H9 (cell line): ENCODE measurements at regions not wholly inside any gene's neighbourhood (a gene's known extent, or its start where the extent isn't known, plus 50 kb on each side); places are given as distances from the start of the nearest gene placed in this dataset.

Experiments
- DNase-seq: peaks from one replicate; pipeline ENCODE4 v3.0.0-alpha.2; 2017
- H2AFZ ChIP-seq: one replicate; pipeline ENCODE4 v1.6.1; 2013; ENCODE audit warnings: mild to moderate bottlenecking, low read length, control low read depth, moderate library complexity
- H2AK5ac ChIP-seq: 2 replicates; pipeline ENCODE4 v1.6.1; 2013; ENCODE audit warnings: low read length, control low read depth, mixed read lengths; ENCODE audit not compliant: insufficient read length
- H2BK120ac ChIP-seq: one replicate; pipeline ENCODE4 v1.6.1; 2013; ENCODE audit warnings: low read depth, mild to moderate bottlenecking, low read length, control low read depth, inconsistent platforms; ENCODE audit not compliant: poor library complexity, severe bottlenecking
- H2BK12ac ChIP-seq: 2 replicates; pipeline ENCODE4 v1.6.1; 2013; ENCODE audit warnings: low read length, control low read depth, mixed read lengths, low read depth; ENCODE audit not compliant: insufficient read length
- H2BK15ac ChIP-seq: 2 replicates; pipeline ENCODE4 v1.6.1; 2013; ENCODE audit warnings: low read depth, low read length, control low read depth
- H2BK20ac ChIP-seq: one replicate; pipeline ENCODE4 v1.6.1; 2013; ENCODE audit warnings: low read depth, mild to moderate bottlenecking, low read length, control low read depth, inconsistent platforms; ENCODE audit not compliant: poor library complexity, severe bottlenecking
- H2BK5ac ChIP-seq: 2 replicates; pipeline ENCODE4 v1.6.1; 2013; ENCODE audit warnings: low read length, control low read depth, mixed read lengths; ENCODE audit not compliant: insufficient read length
- H3K14ac ChIP-seq: 2 replicates; pipeline ENCODE4 v1.6.1; 2013; ENCODE audit warnings: low read length, control low read depth; ENCODE audit not compliant: insufficient read depth
- H3K18ac ChIP-seq: 2 replicates; pipeline ENCODE4 v1.6.1; 2013; ENCODE audit warnings: low read depth, mild to moderate bottlenecking, mixed read lengths, low read length, control low read depth; ENCODE audit not compliant: insufficient read length
- H3K23ac ChIP-seq: 2 replicates; pipeline ENCODE4 v1.6.1; 2013; ENCODE audit warnings: low read length, control low read depth, mixed read lengths, low read depth; ENCODE audit not compliant: insufficient read length
- H3K23me2 ChIP-seq: 2 replicates; pipeline ENCODE4 v1.6.1; 2013; ENCODE audit warnings: low read depth, mild to moderate bottlenecking, mixed read lengths, low read length, control low read depth; ENCODE audit not compliant: insufficient read length, poor library complexity, severe bottlenecking
- H3K27ac ChIP-seq: 2 replicates; pipeline ENCODE4 v1.5.1; 2013; ENCODE audit warnings: low read length, control low read depth, mixed read lengths, low read depth; ENCODE audit not compliant: insufficient read length
- H3K27me3 ChIP-seq: 2 replicates; pipeline ENCODE4 v1.6.1; 2013; ENCODE audit warnings: low read length, control low read depth, inconsistent platforms; ENCODE audit not compliant: insufficient read depth
- H3K4ac ChIP-seq: 2 replicates; pipeline ENCODE4 v1.6.1; 2013; ENCODE audit warnings: low read depth, mild to moderate bottlenecking, control low read depth, inconsistent platforms, low read length, moderate library complexity
- H3K4me1 ChIP-seq: 2 replicates; pipeline ENCODE4 v1.6.1; 2013; ENCODE audit warnings: low read length, control low read depth, inconsistent platforms; ENCODE audit not compliant: insufficient read depth
- H3K4me2 ChIP-seq: 2 replicates; pipeline ENCODE4 v1.6.1; 2013; ENCODE audit warnings: low read length, control low read depth, mixed read lengths; ENCODE audit not compliant: insufficient read length, insufficient read depth
- H3K56ac ChIP-seq: 2 replicates; pipeline ENCODE4 v1.6.1; 2013; ENCODE audit warnings: low read depth, mild to moderate bottlenecking, mixed read lengths, low read length, control low read depth; ENCODE audit not compliant: insufficient read length
- H3K79me1 ChIP-seq: 2 replicates; pipeline ENCODE4 v1.6.1; 2013; ENCODE audit warnings: low read depth, mild to moderate bottlenecking, moderate library complexity, low read length, control low read depth, inconsistent platforms; ENCODE audit not compliant: insufficient read depth, poor library complexity, severe bottlenecking
- H3K79me2 ChIP-seq: 2 replicates; pipeline ENCODE4 v1.6.1; 2013; ENCODE audit warnings: low read length, control low read depth, inconsistent platforms; ENCODE audit not compliant: insufficient read depth
- H3K9ac ChIP-seq: 2 replicates; pipeline ENCODE4 v1.6.1; 2013; ENCODE audit warnings: low read length, control low read depth, mixed read lengths; ENCODE audit not compliant: insufficient read length; ENCODE audit errors: extremely low read depth
- H3K9me3 ChIP-seq: one replicate; pipeline ENCODE4 v1.6.1; 2013; ENCODE audit warnings: low read depth, low read length, inconsistent platforms; ENCODE audit not compliant: control insufficient read depth
- H3T11ph ChIP-seq: one replicate; pipeline ENCODE4 v1.6.1; 2013; ENCODE audit warnings: mild to moderate bottlenecking, low read length, control low read depth, inconsistent platforms
- H4K20me1 ChIP-seq: one replicate; pipeline ENCODE4 v1.6.1; 2013; ENCODE audit not compliant: control insufficient read depth, insufficient read length, insufficient read depth
- H4K5ac ChIP-seq: 2 replicates; pipeline ENCODE4 v1.6.1; 2013; ENCODE audit warnings: low read depth, mild to moderate bottlenecking, mixed read lengths, low read length, control low read depth; ENCODE audit not compliant: insufficient read length
- H4K8ac ChIP-seq: replicated peaks from 2 replicates; pipeline ENCODE4 v1.6.1; 2013; ENCODE audit warnings: low read length, control low read depth, mixed read lengths, low read depth; ENCODE audit not compliant: insufficient read length
- H4K91ac ChIP-seq: 2 replicates; pipeline ENCODE4 v1.6.1; 2013; ENCODE audit warnings: low read depth, mild to moderate bottlenecking, moderate library complexity, mixed read lengths, low read length, control low read depth; ENCODE audit not compliant: insufficient read length
- H3K27ac Mint-ChIP-seq, 3 experiments: 2 replicates in 2 of 3; 3 replicates in 1 of 3; pipeline ENCODE4 v1.8.0; 2020 to 2021; ENCODE audit warnings: mixed read lengths in 3 of 3, mild to moderate bottlenecking in 1 of 3, moderate library complexity in 1 of 3
- H3K27me3 Mint-ChIP-seq: 2 replicates; pipeline ENCODE4 v1.8.0; 2021; ENCODE audit warnings: low read depth, mild to moderate bottlenecking, moderate library complexity, mixed read lengths
- H3K36me3 Mint-ChIP-seq, 3 experiments: 2 replicates in 2 of 3; 3 replicates in 1 of 3; pipeline ENCODE4 v1.8.0; 2020 to 2021; ENCODE audit warnings: low read depth in 3 of 3, mixed read lengths in 3 of 3; ENCODE audit not compliant: insufficient read depth in 1 of 3
- H3K4me1 Mint-ChIP-seq, 2 experiments: 2 replicates each; pipeline ENCODE4 v1.8.0; 2020; ENCODE audit warnings: mixed read lengths in 2 of 2
- H3K4me3 Mint-ChIP-seq, 2 experiments: 2 replicates in 1 of 2; 3 replicates in 1 of 2; pipeline ENCODE4 v1.8.0; 2020 to 2021; ENCODE audit warnings: mild to moderate bottlenecking in 2 of 2, mixed read lengths in 2 of 2, moderate library complexity in 1 of 2
- H3K9me3 Mint-ChIP-seq, 2 experiments: 2 replicates in 1 of 2; 3 replicates in 1 of 2; pipeline ENCODE4 v1.8.0; 2020; ENCODE audit warnings: mild to moderate bottlenecking in 2 of 2, mixed read lengths in 2 of 2, moderate library complexity in 1 of 2
- WGBS: extraction: QIAGEN DNeasy Blood & Tissue Kit; methylation state at CpG from one replicate; pipeline ENCODE4 v1.1.7; 2013; ENCODE audit warnings: missing lambda C conversion rate, low lambda C conversion rate, mixed read lengths; ENCODE audit not compliant: insufficient read length; ENCODE audit errors: extremely low coverage; 5-methylcytosine and 5-hydroxymethylcytosine counted together
- TF ChIP-seq, protein P1 (sequence below): fragments of 200-600 bp; sonication (generic); conservative IDR thresholded peaks from 3 replicates; pipeline ENCODE4 v1.8.0; 2021; ENCODE audit warnings: antibody characterized with exemption, mild to moderate bottlenecking

DNA sequence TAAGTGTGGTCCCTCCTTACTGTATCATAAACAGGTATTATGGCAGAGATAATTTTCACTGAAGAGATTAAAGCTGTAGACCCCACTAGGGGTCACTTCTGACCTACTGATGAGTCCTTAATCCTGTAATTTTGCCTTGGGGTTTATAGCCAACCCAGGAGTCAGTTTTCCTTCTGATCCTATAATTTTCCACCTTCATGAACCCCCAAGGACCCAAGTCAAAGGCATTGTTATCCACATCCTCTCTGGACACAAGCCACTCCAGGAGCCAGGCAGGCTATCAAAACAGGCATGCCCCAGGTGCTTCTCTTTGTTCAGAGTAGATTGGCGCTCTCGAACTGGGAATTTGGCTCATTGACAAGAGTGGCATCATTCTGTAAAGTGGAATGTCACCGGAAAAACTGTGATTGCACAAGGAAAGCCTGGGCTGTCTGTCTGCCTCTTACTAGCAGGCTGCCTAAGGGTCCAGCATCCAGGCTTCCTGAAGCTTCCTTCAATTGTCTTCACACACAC is 1523.2 kb upstream of the FLRT2 start:
- no CpG with 5 or more reads among the region's 3 CpGs for WGBS
- Histone ChIP-seq H3K4ac (no peak overlapping the region), H4K91ac (no peak overlapping the region), H3K23me2 (no peaks in the 10 kb centered on the region), H2AFZ (no peak overlapping the region), H3K23ac (no peak overlapping the region), H3K9me3 (no peaks in the 10 kb centered on the region), H3K27ac (no peak overlapping the region), H4K8ac (no peak overlapping the region), H3T11ph (no peak overlapping the region), H3K27me3 (no peaks in the 10 kb centered on the region), H3K9ac (no peak overlapping the region), H3K4me2 (no peak overlapping the region), H2BK20ac (no peak overlapping the region), H3K4me1 (no peaks in the 10 kb centered on the region; the same call in 1 of the 2 replicates), H2BK15ac (no peak overlapping the region), H3K18ac (no peak overlapping the region), H2BK12ac (no peak overlapping the region), H2BK5ac (no peak overlapping the region), H3K56ac (no peak overlapping the region), H3K14ac (no peak overlapping the region), H3K79me2 (no peaks in the 10 kb centered on the region), H3K79me1 (no peaks in the 10 kb centered on the region), H2AK5ac (no peak overlapping the region), H2BK120ac (no peak overlapping the region), H4K5ac (no peak overlapping the region), H4K20me1 (no peaks in the 10 kb centered on the region)
- no peaks in the 10 kb centered on the region for H3K27me3 Mint-ChIP-seq
- H3K4me3 Mint-ChIP-seq: no peak overlapping the region
- TF ChIP-seq, protein P1, sequence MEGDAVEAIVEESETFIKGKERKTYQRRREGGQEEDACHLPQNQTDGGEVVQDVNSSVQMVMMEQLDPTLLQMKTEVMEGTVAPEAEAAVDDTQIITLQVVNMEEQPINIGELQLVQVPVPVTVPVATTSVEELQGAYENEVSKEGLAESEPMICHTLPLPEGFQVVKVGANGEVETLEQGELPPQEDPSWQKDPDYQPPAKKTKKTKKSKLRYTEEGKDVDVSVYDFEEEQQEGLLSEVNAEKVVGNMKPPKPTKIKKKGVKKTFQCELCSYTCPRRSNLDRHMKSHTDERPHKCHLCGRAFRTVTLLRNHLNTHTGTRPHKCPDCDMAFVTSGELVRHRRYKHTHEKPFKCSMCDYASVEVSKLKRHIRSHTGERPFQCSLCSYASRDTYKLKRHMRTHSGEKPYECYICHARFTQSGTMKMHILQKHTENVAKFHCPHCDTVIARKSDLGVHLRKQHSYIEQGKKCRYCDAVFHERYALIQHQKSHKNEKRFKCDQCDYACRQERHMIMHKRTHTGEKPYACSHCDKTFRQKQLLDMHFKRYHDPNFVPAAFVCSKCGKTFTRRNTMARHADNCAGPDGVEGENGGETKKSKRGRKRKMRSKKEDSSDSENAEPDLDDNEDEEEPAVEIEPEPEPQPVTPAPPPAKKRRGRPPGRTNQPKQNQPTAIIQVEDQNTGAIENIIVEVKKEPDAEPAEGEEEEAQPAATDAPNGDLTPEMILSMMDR: peak; percentile 55; the same call in 2 of the 3 replicates
- H3K9me3 Mint-ChIP-seq: no peaks in the 10 kb centered on the region; a peak in 2 of 5 replicates
- H3K27ac Mint-ChIP-seq: no peak overlapping the region
- H3K4me1 Mint-ChIP-seq: peaks cover 0 to 4% of the 10 kb centered on the region in 2 experiments; a peak in 2 of 4 replicates
- no peaks in the 10 kb centered on the region; a peak in 1 of 7 replicates for H3K36me3 Mint-ChIP-seq
- no peak for DNase-seq
